ENCODE measurements at regions not wholly inside any gene's neighbourhood (a gene's known extent, or its start where the extent isn't known, plus 50 kb on each side); places are given as distances from the start of the nearest gene placed in this dataset.
A peak's percentile ranks its signal among the peaks of the same experiment; 100 is the strongest.

- no peak overlapping the region for H3K4me3 ChIP-seq
- no peak overlapping the region for H3K27ac ChIP-seq
- H3K36me3 ChIP-seq: no peaks in the 10 kb centered on the region
- intact Hi-C loops (cut with DNase I; ENCODE audit: low total_unique reads) (loop anchor here (10.0 kb wide), 1 partner anchor 49 kb away; no protein-coding TSS in a partner anchor), in situ Hi-C loops (cut with MboI; ENCODE audit: low sequenced_read_pairs in 4 of 4) (no loop called here)
- no peaks in the 10 kb centered on the region for H3K4me1 ChIP-seq
- TF ChIP-seq CTCF (IDR thresholded peaks at IDR 0.05 in 4 of 5, conservative IDR thresholded peaks at IDR 0.05 in 1 of 5) (no peak), POLR2A (IDR thresholded peaks at IDR 0.05) (no peak)
- DNase-seq: no peak
- H3K27me3 ChIP-seq: no peaks in the 10 kb centered on the region
- ATAC-seq: no peak
- H3K9me3 ChIP-seq: no peaks in the 10 kb centered on the region
Observed at GRCh38 chr21:38166173-38166535, 90.6 kb upstream of the KCNJ15 start.

- DNase-seq (no peak), ATAC-seq (no peak)
- Histone ChIP-seq H3K4me1 (no peaks in the 10 kb centered on the region), H3K27ac (no peak overlapping the region), H3K4me3 (no peak overlapping the region), H3K9me3 (no peaks in the 10 kb centered on the region), H3K27me3 (no peaks in the 10 kb centered on the region), H3K36me3 (no peaks in the 10 kb centered on the region)
- intact Hi-C loops (cut with DNase I; ENCODE audit: low total_unique reads) (loop anchor here (10.0 kb wide), 1 partner anchor 47 kb away; no protein-coding TSS in a partner anchor), in situ Hi-C loops (cut with MboI; ENCODE audit: low sequenced_read_pairs in 4 of 4) (no loop called here)
- TF ChIP-seq POLR2A (IDR thresholded peaks at IDR 0.05): no peak
- TF ChIP-seq CTCF (IDR thresholded peaks at IDR 0.05 in 4 of 5, conservative IDR thresholded peaks at IDR 0.05 in 1 of 5): no peak
Observed at GRCh38 chr21:38167345-38167744, 89.4 kb upstream of the KCNJ15 start.

- intact Hi-C loops (cut with DNase I; ENCODE audit: low total_unique reads): loop anchor here (5.0 kb wide), 1 partner anchor 187 kb away; no protein-coding TSS in a partner anchor
- ATAC-seq (no peak), DNase-seq (no peak)
- H3K9me3 ChIP-seq: no peaks in the 10 kb centered on the region
- H3K4me1 ChIP-seq: no peaks in the 10 kb centered on the region
- H3K27ac ChIP-seq: no peak overlapping the region
- in situ Hi-C loops (cut with MboI; ENCODE audit: low sequenced_read_pairs in 4 of 4): no loop called here
- no peaks in the 10 kb centered on the region for H3K36me3 ChIP-seq
- no peak for TF ChIP-seq POLR2A (IDR thresholded peaks at IDR 0.05)
- peak in 1 of 5 experiments; percentile 27 for TF ChIP-seq CTCF (IDR thresholded peaks at IDR 0.05 in 4 of 5, conservative IDR thresholded peaks at IDR 0.05 in 1 of 5)
- H3K27me3 ChIP-seq: no peaks in the 10 kb centered on the region
- H3K4me3 ChIP-seq: no peak overlapping the region
Observed at GRCh38 chr21:38170283-38170682, 86.5 kb upstream of the KCNJ15 start.

GRCh38 chr21:38170704-38171682 lies 85.8 kb upstream of the KCNJ15 start:
- no peak overlapping the region for H3K4me3 ChIP-seq
- no peak overlapping the region for H3K27ac ChIP-seq
- H3K4me1 ChIP-seq: no peaks in the 10 kb centered on the region
- no peaks in the 10 kb centered on the region for H3K36me3 ChIP-seq
- intact Hi-C loops (cut with DNase I; ENCODE audit: low total_unique reads): loop anchor here (5.0 kb wide), 1 partner anchor 186 kb away; no protein-coding TSS in a partner anchor
- DNase-seq: no peak
- TF ChIP-seq CTCF (IDR thresholded peaks at IDR 0.05 in 4 of 5, conservative IDR thresholded peaks at IDR 0.05 in 1 of 5) (no peak), POLR2A (IDR thresholded peaks at IDR 0.05) (no peak)
- H3K9me3 ChIP-seq: no peaks in the 10 kb centered on the region
- no peaks in the 10 kb centered on the region for H3K27me3 ChIP-seq
- ATAC-seq: no peak
- in situ Hi-C loops (cut with MboI; ENCODE audit: low sequenced_read_pairs in 4 of 4): no loop called here

Data from gastrocnemius medialis (tissue), 4 donors.